GM12891 (cell line): ENCODE measurements at regions not wholly inside any gene's neighbourhood (a gene's known extent, or its start where the extent isn't known, plus 50 kb on each side); places are given as distances from the start of the nearest gene placed in this dataset.

Experiments used
- DNase-seq: peaks from one replicate; pipeline ENCODE4 v3.0.0; 2011; ENCODE audit warnings: low spot score; ENCODE audit not compliant: insufficient read length
- FAIRE-seq: peaks from 2 replicates; lab custom pipeline; 2011; peaks lifted over from hg19 to GRCh38; lab: Jason Lieb, UNC
- POLR2AphosphoS5 ChIP-seq: IDR thresholded peaks from 2 replicates; pipeline ENCODE4 v1.6.1; 2011; ENCODE audit warnings: low read depth, low read length, control low read depth
- POU2F2 ChIP-seq: IDR thresholded peaks from 2 replicates; pipeline ENCODE4 v1.6.1; 2011; ENCODE audit warnings: low read depth, mild to moderate bottlenecking, control low read depth, low read length, moderate library complexity
- SPI1 ChIP-seq: IDR thresholded peaks from 2 replicates; pipeline ENCODE4 v1.6.1; 2011; ENCODE audit warnings: low read depth, low read length, control low read depth

DNA sequence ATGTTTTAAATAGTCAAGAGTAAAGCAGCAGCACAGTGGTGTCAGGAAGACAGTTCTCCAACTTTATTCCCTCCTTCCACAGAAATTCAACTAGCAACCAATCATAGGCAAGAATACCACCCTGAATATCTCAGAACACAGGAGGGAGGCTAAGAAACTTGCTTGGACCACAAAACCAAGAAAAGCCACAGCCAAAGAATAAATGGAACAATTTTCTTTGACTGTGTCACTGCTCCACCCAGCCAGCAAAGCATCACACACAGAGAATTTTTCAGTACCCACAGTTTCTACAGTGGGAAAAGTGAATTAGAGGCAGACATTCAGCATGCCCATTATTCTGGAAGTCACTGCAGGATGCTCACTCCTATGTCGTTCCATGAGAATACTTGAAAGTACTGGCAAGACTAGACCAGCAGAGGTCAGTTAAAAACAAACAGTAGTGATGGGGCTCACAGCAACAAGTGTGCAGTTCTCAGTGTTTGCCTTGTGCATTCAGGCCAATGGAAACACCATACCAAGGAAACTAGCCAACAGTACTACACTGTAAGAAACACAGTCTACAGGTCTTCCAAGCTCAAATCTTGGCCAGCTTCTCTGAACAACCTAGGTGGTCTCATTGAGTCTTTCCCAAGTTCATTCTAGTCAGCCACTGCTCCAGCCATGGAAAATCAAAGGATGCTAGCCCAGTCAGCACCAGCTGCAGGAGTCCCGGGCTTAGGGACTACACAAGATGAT, 56.8 kb upstream of the FOXG1 start:
- no peak for DNase-seq
- TF ChIP-seq POU2F2 (no peak), POLR2AphosphoS5 (no peak), SPI1 (no peak)
- FAIRE-seq: no peak
